HCT116 (cell line): ENCODE measurements at regions not wholly inside any gene's neighbourhood (a gene's known extent, or its start where the extent isn't known, plus 50 kb on each side); places are given as distances from the start of the nearest gene placed in this dataset.

Experiments used
- ATAC-seq: fragments of 200-7000 bp; cut with Tn5 transposase; 2 replicates; pipeline ENCODE4 v1.9.1; 2020; ENCODE audit warnings: mild to moderate bottlenecking, moderate library complexity
- BruUV-seq: library from RNA; stranded (reverse); fragments of 400-500 nt; replicated peaks from 2 replicates; lab custom pipeline; 2021; lab: Mats Ljungman, UMichigan
- CTCF ChIA-PET: fragments of 300-600 bp; sonication (Branson Sonifier 250); formaldehyde crosslinking; loops from one replicate; lab custom pipeline; 2021; ENCODE audit warnings: antibody characterized with exemption; lab: Charles Lee
- POLR2A ChIA-PET: fragments of 300-600, 350-600 bp; sonication (Branson Sonifier 250); formaldehyde crosslinking; loops from one replicate; lab custom pipeline; 2021; ENCODE audit warnings: antibody characterized with exemption; lab: Charles Lee
- RAD21 ChIA-PET, 2 experiments: fragments of 300-600 bp; sonication (Branson Sonifier 250); formaldehyde crosslinking; loops; one replicate each; lab custom pipeline; 2023; ENCODE audit warnings: low total read pairs in 2 of 2; ENCODE audit not compliant: uncharacterized antibody in 2 of 2, unreplicated experiment in 2 of 2, low non-redundant PET in 1 of 2; lab: Charles Lee
- DNase-seq: peaks from one replicate; pipeline ENCODE4 v3.0.0-alpha.2; 2010; ENCODE audit warnings: low read depth, low spot score
- H2AFZ ChIP-seq: fragments of 200-600 bp; shearing (Covaris generic), sonication (generic); 2 replicates; pipeline ENCODE4 v1.6.1; 2017; ENCODE audit warnings: low read depth, mixed run types, mixed read lengths, antibody characterized with exemption, low read length; ENCODE audit not compliant: poor library complexity, severe bottlenecking
- H3K27ac ChIP-seq: 2 replicates; pipeline ENCODE4 v1.5.1; 2012; ENCODE audit warnings: low read depth, low read length
- H3K27me3 ChIP-seq: fragments of 200-600 bp; sonication (generic); 2 replicates; pipeline ENCODE4 v1.6.1; 2016; ENCODE audit warnings: mixed run types, low read length, mixed read lengths; ENCODE audit not compliant: insufficient read depth
- H3K36me3 ChIP-seq, 2 experiments: fragments of 200-500 bp in 1 of 2; fragments of 200-600 bp in 1 of 2; sonication (Bioruptor generic) in 1 of 2; sonication (generic) in 1 of 2; 2 replicates each; pipeline versions ENCODE4 v1.5.1 to v1.6.1; 2014 to 2016; ENCODE audit warnings: low read length in 2 of 2, inconsistent platforms in 1 of 2, mixed read lengths in 1 of 2, mixed run types in 1 of 2; ENCODE audit not compliant: insufficient read depth in 2 of 2, control insufficient read depth in 1 of 2
- H3K4me1 ChIP-seq, 2 experiments: fragments of 200-600 bp in 1 of 2; sonication (generic) in 1 of 2; 2 replicates each; pipeline versions ENCODE4 v1.5.1 to v1.6.1; 2012 to 2017; ENCODE audit warnings: low read length in 2 of 2, inconsistent platforms in 1 of 2, mild to moderate bottlenecking in 1 of 2, mixed read lengths in 1 of 2, mixed run types in 1 of 2, moderate library complexity in 1 of 2; ENCODE audit not compliant: insufficient read depth in 2 of 2, control insufficient read depth in 1 of 2
- H3K4me2 ChIP-seq: fragments of 200-600 bp; sonication (generic); 2 replicates; pipeline ENCODE4 v1.6.1; 2017; ENCODE audit warnings: mixed run types, low read length, mixed read lengths
- H3K4me3 ChIP-seq, 2 experiments: fragments of 200-600 bp in 1 of 2; sonication (generic) in 1 of 2; replicated peaks in 1 of 2; 2 replicates each; pipeline ENCODE4 v1.5.1; 2011 to 2016; ENCODE audit warnings: low read length in 2 of 2, control low read depth in 1 of 2, low read depth in 1 of 2, mild to moderate bottlenecking in 1 of 2, mixed read lengths in 1 of 2, mixed run types in 1 of 2
- H3K79me2 ChIP-seq: fragments of 200-600 bp; sonication (generic); 2 replicates; pipeline ENCODE4 v1.6.1; 2017; ENCODE audit warnings: mild to moderate bottlenecking, mixed run types, low read length, moderate library complexity, mixed read lengths; ENCODE audit not compliant: insufficient read depth
- H3K9ac ChIP-seq: fragments of 200-600 bp; sonication (generic); 2 replicates; pipeline ENCODE4 v1.6.1; 2016; ENCODE audit warnings: low read length, mixed read lengths
- H3K9me2 ChIP-seq: fragments of 200-600 bp; sonication (generic), shearing (Covaris generic); 2 replicates; pipeline ENCODE4 v1.6.1; 2017; ENCODE audit warnings: mixed run types, mild to moderate bottlenecking, moderate library complexity; ENCODE audit not compliant: insufficient read depth
- H3K9me3 ChIP-seq, 2 experiments: fragments of 200-500 bp in 1 of 2; fragments of 200-600 bp in 1 of 2; sonication (Bioruptor generic) in 1 of 2; sonication (generic) in 1 of 2; 2 replicates each; pipeline ENCODE4 v1.6.1; 2014 to 2017; ENCODE audit warnings: low read length in 2 of 2, mixed read lengths in 2 of 2, inconsistent platforms in 1 of 2, low read depth in 1 of 2, mild to moderate bottlenecking in 1 of 2, mixed run types in 1 of 2, moderate library complexity in 1 of 2; ENCODE audit not compliant: control insufficient read depth in 1 of 2, insufficient read depth in 1 of 2
- H4K20me1 ChIP-seq: fragments of 200-600 bp; sonication (generic), shearing (Covaris generic); 2 replicates; pipeline ENCODE4 v1.6.1; 2017; ENCODE audit warnings: mixed run types, mild to moderate bottlenecking, moderate library complexity; ENCODE audit not compliant: insufficient read depth
- CBX3 ChIP-seq: IDR thresholded peaks from 2 replicates; pipeline ENCODE4 v1.6.1; 2012; ENCODE audit warnings: low read depth
- CEBPB ChIP-seq: IDR thresholded peaks from 2 replicates; pipeline ENCODE4 v1.6.1; 2012; ENCODE audit warnings: low read depth
- EGR1 ChIP-seq: IDR thresholded peaks from 2 replicates; pipeline ENCODE4 v1.6.1; 2012; ENCODE audit warnings: low read depth
- ELF1 ChIP-seq: IDR thresholded peaks from 2 replicates; pipeline ENCODE4 v1.6.1; 2012; ENCODE audit warnings: low read depth, borderline replicate concordance
- EZH2 ChIP-seq: fragments of 200-600 bp; sonication (generic); IDR thresholded peaks from 2 replicates; pipeline ENCODE4 v1.6.1; 2017; ENCODE audit warnings: antibody characterized with exemption, mixed run types
- FOSL1 ChIP-seq: IDR thresholded peaks from 2 replicates; pipeline ENCODE4 v1.6.1; 2012; ENCODE audit warnings: low read depth
- JUND ChIP-seq: IDR thresholded peaks from 2 replicates; pipeline ENCODE4 v1.6.1; 2012
- RAD21 ChIP-seq: IDR thresholded peaks from 2 replicates; pipeline ENCODE4 v1.6.1; 2012; ENCODE audit warnings: low read depth, mild to moderate bottlenecking
- TCF7L2 ChIP-seq: IDR thresholded peaks from 2 replicates; pipeline ENCODE4 v1.7.0; 2011; ENCODE audit warnings: borderline replicate concordance, inconsistent platforms; ENCODE audit not compliant: insufficient read depth, insufficient read length; ENCODE audit errors: extremely low read depth
- YY1 ChIP-seq: IDR thresholded peaks from 2 replicates; pipeline ENCODE4 v1.6.1; 2011; ENCODE audit warnings: low read length, low read depth, moderate library complexity, mild to moderate bottlenecking; ENCODE audit not compliant: insufficient replicate concordance; ENCODE audit errors: extremely low read depth
- ZNF274 ChIP-seq: fragments of 200-500 bp; sonication (Bioruptor generic); IDR thresholded peaks from 2 replicates; pipeline ENCODE4 v1.6.1; 2014; ENCODE audit warnings: mild to moderate bottlenecking, low read depth, low read length, inconsistent platforms
- intact Hi-C: fragments of 100-400 bp; cut with micrococcal nuclease; formaldehyde crosslinking; loops from 2 replicates; pipeline ENCODE4 v1.10.0; 2022
- TF ChIP-seq, protein P1 (sequence below), 3 experiments: fragments of 200-600 bp in 1 of 3; sonication (generic) in 1 of 3; IDR thresholded peaks in 2 of 3; conservative IDR thresholded peaks in 1 of 3; 2 replicates each; pipeline ENCODE4 v1.5.1; 2012 to 2017; ENCODE audit warnings: low read depth in 2 of 3, low read length in 2 of 3, antibody characterized with exemption in 1 of 3, borderline replicate concordance in 1 of 3, control low read depth in 1 of 3, mild to moderate bottlenecking in 1 of 3, mixed read lengths in 1 of 3, mixed run types in 1 of 3, moderate library complexity in 1 of 3; ENCODE audit not compliant: insufficient read depth in 1 of 3
- TF ChIP-seq, protein P2 (sequence below): IDR thresholded peaks from 2 replicates; pipeline ENCODE4 v1.6.1; 2012
- TF ChIP-seq, protein P3 (sequence below): IDR thresholded peaks from 2 replicates; pipeline ENCODE4 v1.6.1; 2012; ENCODE audit warnings: low read depth
- TF ChIP-seq, protein P4 (sequence below): IDR thresholded peaks from 2 replicates; pipeline ENCODE4 v1.6.1; 2011; ENCODE audit warnings: mild to moderate bottlenecking, low read length, moderate library complexity; ENCODE audit not compliant: insufficient replicate concordance; ENCODE audit errors: extremely low read depth

DNA sequence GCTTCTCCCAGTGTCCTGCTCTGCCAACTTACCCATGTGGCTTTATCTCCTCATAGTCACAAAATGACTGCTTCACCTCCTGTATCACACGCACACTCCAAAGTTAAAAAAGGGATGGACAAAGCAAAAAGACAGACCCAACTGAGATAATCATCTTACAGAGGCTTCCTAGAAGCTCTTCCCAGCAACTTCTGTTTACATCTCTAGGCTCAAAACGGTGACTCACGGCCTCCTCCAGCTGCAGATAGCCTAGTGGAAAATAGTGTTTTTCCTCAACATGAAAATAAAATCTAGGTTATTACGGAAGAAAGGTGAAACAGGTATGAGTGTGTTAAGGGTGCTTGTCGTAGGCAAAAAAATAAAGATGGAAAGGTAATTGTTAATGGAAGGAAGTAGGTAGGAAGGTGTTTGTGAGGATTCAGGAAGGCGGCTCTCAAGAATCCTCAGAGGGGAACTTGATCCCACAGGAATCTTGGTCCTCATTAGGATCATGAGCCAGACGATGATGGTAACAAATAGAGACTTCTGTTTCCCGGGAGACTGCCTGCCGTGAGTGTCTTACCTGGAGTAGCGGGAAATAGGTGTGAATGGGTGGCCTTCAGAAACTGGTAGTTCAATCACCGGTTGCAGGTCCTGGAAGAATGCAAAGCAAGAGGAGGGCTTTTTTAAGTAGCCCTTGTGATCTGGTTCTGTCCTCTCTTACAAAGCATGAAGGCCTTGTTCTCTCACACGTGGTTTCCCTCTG is 487.5 kb upstream of the TMEM132C start:
- intact Hi-C loops, result no loop called here
- Histone ChIP-seq H3K27me3 (no peaks in the 10 kb centered on the region), H3K36me3 (no peaks in the 10 kb centered on the region), H4K20me1 (no peaks in the 10 kb centered on the region), H3K27ac (no peak overlapping the region), H2AFZ (no peak overlapping the region), H3K4me1 (no peaks in the 10 kb centered on the region), H3K9me3 (peaks cover 0 to 7% of the 10 kb centered on the region in 2 experiments; a peak in 2 of 4 replicates), H3K4me2 (no peak overlapping the region), H3K79me2 (no peaks in the 10 kb centered on the region), H3K9ac (no peak overlapping the region), H3K4me3 (no peak overlapping the region), H3K9me2 (no peaks in the 10 kb centered on the region)
- ChIA-PET POLR2A (no interaction called here), CTCF (no interaction called here), RAD21 (no interaction called here)
- TF ChIP-seq, protein P1, sequence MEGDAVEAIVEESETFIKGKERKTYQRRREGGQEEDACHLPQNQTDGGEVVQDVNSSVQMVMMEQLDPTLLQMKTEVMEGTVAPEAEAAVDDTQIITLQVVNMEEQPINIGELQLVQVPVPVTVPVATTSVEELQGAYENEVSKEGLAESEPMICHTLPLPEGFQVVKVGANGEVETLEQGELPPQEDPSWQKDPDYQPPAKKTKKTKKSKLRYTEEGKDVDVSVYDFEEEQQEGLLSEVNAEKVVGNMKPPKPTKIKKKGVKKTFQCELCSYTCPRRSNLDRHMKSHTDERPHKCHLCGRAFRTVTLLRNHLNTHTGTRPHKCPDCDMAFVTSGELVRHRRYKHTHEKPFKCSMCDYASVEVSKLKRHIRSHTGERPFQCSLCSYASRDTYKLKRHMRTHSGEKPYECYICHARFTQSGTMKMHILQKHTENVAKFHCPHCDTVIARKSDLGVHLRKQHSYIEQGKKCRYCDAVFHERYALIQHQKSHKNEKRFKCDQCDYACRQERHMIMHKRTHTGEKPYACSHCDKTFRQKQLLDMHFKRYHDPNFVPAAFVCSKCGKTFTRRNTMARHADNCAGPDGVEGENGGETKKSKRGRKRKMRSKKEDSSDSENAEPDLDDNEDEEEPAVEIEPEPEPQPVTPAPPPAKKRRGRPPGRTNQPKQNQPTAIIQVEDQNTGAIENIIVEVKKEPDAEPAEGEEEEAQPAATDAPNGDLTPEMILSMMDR (IDR thresholded peaks at IDR 0.05 in 2 of 3, conservative IDR thresholded peaks at IDR 0.05 in 1 of 3; ENCODE audit: borderline replicate concordance in 1 of 3, insufficient read depth in 1 of 3, low read depth in 2 of 3, low read length in 2 of 3), result no peak
- TF ChIP-seq YY1 (no peak), CEBPB (no peak), EGR1 (no peak), ELF1 (no peak), EZH2 (no peak), ZNF274 (no peak), TCF7L2 (no peak), CBX3 (no peak), FOSL1 (no peak), JUND (no peak), RAD21 (no peak)
- TF ChIP-seq, protein P2, sequence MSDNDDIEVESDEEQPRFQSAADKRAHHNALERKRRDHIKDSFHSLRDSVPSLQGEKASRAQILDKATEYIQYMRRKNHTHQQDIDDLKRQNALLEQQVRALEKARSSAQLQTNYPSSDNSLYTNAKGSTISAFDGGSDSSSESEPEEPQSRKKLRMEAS, result no peak
- TF ChIP-seq, protein P3, sequence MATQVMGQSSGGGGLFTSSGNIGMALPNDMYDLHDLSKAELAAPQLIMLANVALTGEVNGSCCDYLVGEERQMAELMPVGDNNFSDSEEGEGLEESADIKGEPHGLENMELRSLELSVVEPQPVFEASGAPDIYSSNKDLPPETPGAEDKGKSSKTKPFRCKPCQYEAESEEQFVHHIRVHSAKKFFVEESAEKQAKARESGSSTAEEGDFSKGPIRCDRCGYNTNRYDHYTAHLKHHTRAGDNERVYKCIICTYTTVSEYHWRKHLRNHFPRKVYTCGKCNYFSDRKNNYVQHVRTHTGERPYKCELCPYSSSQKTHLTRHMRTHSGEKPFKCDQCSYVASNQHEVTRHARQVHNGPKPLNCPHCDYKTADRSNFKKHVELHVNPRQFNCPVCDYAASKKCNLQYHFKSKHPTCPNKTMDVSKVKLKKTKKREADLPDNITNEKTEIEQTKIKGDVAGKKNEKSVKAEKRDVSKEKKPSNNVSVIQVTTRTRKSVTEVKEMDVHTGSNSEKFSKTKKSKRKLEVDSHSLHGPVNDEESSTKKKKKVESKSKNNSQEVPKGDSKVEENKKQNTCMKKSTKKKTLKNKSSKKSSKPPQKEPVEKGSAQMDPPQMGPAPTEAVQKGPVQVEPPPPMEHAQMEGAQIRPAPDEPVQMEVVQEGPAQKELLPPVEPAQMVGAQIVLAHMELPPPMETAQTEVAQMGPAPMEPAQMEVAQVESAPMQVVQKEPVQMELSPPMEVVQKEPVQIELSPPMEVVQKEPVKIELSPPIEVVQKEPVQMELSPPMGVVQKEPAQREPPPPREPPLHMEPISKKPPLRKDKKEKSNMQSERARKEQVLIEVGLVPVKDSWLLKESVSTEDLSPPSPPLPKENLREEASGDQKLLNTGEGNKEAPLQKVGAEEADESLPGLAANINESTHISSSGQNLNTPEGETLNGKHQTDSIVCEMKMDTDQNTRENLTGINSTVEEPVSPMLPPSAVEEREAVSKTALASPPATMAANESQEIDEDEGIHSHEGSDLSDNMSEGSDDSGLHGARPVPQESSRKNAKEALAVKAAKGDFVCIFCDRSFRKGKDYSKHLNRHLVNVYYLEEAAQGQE, result no peak
- TF ChIP-seq, protein P4, sequence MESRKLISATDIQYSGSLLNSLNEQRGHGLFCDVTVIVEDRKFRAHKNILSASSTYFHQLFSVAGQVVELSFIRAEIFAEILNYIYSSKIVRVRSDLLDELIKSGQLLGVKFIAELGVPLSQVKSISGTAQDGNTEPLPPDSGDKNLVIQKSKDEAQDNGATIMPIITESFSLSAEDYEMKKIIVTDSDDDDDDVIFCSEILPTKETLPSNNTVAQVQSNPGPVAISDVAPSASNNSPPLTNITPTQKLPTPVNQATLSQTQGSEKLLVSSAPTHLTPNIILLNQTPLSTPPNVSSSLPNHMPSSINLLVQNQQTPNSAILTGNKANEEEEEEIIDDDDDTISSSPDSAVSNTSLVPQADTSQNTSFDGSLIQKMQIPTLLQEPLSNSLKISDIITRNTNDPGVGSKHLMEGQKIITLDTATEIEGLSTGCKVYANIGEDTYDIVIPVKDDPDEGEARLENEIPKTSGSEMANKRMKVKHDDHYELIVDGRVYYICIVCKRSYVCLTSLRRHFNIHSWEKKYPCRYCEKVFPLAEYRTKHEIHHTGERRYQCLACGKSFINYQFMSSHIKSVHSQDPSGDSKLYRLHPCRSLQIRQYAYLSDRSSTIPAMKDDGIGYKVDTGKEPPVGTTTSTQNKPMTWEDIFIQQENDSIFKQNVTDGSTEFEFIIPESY, result no peak
- no peak for ATAC-seq
- no peak for DNase-seq
- BruUV-seq, result no TSS peak
